NCI-H524 (cell line): ENCODE measurements at regions not wholly inside any gene's neighbourhood (a gene's known extent, or its start where the extent isn't known, plus 50 kb on each side); places are given as distances from the start of the nearest gene placed in this dataset.

ENCODE experiments used
- DNase-seq, 2 experiments: peaks; one replicate each; lab custom pipeline; 2025; lab: John Stamatoyannopoulos, UW

DNA sequence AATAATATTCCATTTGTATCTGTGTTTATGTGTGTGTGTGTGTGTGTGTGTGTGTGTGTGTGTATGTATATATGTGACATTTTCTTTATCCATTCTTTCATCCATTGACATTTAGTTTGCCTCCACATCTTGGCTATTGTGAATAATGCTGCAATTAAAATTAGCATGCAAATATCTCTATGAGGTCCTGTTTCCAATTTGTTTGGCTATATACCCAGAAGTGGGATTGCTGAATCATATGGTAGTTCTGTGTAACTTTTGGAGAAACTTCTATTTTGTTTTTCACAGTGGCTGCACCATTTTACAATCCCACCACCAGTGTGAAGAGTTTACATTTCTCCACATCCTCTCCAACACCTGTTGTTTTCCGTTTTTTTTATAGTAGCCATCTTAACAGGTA, 53.1 kb downstream of the CH25H start:
- no peak for DNase-seq

DNA sequence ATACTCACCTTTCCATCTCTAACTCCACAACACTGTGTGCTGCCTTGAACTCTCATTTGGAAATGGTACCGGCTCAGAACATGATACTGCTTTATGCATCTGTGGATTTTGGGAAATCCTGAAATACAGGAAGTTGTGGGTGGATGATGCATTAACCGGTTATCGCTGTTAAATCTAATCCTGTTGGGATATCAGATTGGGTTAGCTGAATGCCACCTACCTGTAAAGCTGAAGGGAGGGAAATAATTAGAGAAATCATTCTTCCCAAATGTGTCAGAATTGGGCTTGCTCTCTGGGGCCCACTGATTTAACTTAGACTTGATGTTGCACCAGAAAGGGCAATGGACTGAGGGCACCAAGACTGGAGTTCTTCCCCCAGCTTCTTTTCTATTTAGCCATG, 54.0 kb downstream of the CH25H start:
- no peak for DNase-seq

DNA sequence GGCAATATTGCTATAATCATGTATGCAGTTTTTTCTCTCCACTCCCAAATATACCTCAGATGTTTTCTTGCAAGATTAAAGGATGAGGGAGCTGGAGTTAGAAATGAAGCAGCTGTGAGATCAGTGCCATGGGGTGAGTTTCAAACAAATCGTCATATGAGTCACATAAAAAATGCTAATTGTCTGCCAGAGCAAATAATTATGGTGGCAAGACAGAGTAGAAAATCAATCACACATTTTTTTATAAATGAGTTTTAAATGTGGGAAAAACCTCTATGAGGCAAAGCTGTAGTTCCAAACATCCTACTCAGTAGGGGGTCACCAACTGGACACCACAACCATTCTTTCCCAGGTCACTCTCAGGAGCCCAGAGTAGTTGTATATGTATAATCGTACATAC, 55.3 kb downstream of the CH25H start:
- DNase-seq, result no peak

DNA sequence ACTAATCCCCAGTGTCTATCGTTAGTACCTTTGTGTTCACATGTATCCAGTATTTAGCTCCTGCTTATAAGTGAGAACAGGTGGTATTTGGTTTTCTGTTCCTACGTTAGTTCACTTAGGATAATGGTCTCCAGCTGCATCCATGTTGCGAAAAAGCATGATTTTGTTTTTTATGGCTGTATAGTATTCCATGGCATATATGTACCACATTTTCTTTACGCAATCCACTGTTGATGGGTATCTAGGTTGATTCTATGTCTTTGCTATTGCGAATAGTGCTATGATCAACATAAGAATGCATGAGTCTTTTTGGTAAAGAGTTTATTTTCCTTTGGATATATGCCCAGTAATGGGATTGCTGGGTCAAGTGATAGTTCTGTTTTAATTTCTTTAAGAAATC, 59.1 kb downstream of the CH25H start:
- no peak for DNase-seq

DNA sequence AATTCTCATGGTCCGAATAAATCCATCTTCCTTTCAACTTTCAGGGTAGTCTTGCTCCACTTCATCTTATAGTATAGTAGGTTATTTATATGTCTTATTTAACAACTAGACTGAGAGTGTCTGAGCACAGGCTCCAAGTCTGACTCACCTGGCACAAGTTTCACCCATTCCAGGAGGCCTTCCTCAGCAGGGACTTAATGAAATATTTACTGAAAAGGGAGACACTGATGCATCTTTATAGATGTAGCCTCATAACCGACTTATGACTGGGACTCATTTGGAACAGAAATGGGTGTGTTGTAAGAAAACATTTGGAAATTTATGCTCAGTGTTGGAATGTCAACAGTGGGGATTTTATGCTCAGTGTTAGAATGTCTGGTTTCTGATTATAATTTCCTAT, 59.9 kb downstream of the CH25H start:
- no peak for DNase-seq

DNA sequence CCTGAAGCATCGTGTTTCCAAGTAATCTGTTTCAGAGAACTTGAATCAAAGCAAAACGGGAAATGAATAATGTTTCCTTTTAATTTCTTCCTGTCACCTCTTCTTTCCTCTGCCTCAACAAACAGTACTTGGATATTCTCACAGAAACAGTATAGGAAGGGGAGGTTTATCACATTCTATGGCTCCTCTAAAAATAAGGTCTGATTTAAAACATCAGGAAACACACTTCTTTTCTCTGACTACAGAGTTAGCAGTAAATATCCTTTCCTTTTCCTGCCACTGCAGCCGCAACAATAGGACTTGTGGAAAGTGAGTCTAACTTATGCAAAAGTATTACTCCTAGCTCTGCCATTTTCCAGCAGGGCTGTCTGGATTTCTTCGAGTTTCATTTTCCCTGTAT, 62.3 kb downstream of the CH25H start:
- DNase-seq, result no peak

DNA sequence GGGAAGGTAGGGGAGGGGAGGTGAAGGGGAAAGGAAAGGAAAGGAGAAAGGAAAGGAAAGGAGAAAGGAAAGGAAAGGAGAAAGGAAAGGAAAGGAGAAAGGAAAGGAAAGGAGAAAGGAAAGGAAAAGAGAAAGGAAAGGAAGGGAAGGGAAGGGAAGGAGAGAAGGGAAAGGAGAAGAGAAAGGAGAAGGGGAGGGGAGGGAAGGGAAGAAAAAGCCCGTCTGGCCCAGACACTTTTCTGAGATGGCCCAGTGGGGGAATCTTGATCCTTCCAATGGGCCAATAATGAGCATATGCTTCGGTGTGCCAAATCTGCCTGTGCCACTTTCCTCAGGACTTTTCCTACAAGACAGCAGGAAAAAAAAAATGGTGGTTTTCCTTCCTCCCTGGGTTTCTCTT, 64.5 kb downstream of the CH25H start:
- no peak for DNase-seq

DNA sequence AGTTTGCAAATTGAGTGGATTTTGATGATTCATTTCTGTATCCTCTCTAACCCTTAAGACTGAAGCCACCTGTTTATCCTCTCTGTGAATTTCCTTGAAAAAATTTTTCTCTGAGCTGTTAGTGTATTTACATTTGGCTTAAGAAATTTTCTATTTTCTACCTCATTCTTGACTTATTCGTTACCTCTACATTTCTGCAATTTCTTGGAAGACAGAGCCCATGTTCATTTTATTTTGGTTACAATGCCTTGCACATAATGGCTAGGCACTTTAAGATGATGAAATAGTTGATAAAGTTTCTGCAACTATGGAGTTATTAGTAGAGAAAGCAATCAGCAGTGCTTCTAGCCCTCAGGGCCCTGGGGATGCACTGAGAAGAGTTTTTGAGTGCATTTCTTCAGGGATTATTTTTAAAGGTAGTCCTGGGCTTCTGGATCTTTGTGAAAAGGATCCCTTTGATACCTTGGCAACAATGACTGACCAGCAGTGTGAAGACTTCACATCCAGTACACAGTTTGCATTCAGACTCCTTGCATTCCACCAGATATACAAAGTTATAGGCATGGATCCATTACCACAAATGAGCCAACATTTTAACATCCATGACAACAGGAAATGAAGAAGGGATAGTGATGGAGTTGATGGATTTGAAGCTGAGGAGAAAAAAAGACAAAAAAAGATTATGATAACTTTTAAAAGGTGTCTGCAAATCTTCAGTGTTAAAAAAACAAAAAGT, 68.2 kb downstream of the CH25H start:
- DNase-seq, result no peak

DNA sequence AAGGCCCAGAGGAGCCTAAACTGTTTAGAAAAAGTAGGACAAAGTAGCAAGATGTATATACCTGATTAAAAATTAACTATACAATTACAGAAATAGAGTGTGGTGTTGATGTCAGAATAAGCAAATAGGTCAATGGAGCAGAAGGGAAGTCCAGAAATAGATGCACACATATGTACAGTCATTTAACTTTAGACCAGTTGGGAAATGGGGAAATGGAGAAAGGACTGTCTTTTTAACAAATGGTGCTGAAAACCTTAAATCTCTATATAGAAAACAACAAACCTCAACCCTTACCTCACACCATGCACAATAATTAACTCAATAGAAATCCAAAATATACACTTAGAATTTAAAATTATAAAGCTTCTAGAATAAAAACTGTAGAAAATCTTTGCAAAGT, 72.2 kb downstream of the CH25H start:
- no peak for DNase-seq

DNA sequence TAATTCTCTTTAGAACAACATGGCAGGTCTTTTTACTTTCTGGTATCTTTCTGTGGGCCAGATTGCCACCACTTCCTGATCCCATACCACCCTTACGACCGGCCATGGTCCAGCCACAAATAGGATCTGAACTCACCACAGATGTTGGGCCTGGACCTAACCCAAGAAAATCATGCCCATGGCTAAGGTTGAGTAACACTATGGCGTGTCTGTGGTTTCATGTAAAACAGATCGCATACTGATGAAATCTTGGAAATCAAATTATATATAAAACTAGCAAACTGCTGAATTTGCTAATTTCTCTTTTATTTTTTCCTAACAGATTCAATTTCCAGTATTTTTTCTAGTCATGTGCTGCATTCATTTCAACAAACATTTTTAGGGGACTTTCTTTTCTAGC, 77.2 kb downstream of the CH25H start:
- no peak for DNase-seq

DNA sequence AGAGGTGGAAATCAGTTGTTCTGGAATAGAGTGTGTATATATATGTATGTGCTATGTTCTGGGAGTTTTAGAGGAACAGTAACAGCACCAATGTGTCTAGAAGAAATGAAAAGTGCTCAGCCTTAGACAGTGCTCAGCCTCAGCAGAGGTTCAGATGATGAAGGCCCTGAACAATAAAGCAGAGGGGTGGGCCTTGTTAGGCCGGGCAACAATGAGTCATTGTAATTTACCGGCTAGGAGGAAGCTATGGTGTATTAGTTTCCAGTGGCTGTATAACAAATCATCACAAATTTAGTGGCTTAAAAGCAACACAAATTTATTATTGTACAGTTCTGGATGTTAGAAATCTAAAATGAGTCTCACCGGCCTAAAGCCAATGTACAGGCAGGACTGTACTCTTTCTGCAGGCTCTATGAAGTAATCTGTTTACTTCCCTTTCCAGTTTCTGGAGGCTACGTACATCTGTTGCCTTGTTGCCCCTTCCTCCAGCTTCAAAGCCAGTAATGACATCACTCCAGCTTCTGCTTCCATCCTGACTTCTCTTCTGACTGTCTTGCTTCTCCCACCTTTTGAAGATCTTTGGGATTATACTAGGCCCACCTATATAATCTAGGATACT, 84.6 kb downstream of the CH25H start:
- no peak for DNase-seq

DNA sequence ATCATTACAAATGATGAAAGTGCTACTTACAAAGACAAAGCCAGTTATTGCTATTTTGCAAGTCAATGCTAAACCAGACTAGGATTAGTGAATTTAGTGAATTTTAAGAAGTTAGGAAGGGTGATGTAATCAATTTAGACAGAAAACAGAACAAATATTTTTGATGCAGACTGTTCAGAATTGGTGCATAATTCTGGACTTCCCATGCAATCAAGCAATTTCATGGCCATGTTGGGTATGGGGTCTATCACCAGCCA, 85.4 kb downstream of the CH25H start:
- DNase-seq, result no peak

DNA sequence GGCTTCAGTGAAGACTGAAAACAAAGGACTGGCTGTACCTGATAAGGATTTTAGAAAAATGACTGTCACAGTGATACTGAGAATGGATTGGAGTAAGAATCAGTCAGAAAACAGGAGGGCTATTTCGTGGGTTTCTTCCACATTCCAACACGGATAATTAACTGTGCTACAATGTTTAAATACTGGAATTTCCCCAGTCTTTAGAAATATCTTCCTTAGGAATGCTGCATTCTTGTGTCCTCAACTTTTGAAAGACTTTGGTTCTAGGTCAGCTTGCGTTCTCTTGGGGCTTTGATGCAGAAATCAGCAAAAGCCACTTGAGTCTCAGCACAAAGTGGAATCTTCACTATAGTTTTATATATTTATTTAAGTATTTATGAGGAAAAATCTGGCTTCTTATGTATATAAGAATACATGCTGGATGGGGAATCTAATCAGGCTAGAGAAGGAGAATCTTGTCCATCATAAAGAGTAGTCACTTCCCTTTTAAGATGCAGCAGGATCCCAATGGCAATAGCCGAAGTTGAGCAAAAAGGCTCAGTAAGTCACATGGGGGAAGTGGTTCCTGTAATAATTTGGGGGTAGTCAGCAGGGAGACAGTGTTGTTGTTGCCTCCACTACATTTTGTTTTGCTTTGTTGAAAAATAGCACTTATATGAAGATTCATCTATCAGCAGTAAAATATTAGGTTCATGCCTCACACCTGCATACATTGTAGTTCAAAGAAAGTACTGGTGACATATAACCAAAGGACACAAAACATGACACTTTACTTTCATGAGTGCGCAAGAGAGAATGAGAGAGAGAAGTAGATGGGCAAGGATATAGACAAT, 86.0 kb downstream of the CH25H start:
- no peak for DNase-seq

DNA sequence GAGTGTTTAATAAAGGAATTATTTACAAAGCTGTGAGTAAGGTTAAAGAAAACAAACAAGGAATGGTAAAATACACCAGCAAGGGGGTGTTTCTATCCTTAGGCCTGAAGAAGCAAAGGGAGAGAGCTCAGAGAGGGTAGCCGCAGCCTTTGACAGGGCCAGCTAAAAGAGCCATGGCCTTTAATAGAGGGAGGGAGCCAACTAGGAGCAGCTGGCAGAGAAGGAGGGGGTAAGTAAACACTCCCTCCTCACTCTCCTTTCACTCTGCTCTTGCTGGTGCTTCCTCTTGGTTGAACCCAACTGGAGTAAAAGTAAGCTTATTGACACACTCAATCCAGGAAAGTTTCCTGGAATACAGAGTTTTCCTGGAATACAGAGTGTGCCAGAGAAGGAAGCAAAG, 87.5 kb downstream of the CH25H start:
- no peak for DNase-seq

DNA sequence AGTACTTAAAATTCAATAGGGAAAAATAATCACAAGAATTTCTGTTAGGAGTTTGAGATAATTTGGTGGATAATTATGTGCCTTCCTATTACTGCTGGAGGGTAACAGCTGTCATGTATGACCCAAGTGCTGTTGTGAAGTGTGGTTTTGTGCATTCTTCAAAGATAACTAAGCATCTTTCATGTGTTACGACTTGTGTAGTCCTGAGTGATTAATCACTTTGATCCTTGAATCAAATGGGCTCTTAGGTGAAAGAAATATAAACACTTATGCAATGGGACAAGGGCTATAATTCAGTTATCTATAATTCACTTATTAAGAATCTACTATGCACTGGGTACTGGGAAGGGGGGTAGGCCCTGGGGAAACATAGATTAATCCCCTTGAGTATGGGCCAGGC, 89.0 kb downstream of the CH25H start:
- DNase-seq, result peak in 1 of 2 experiments; percentile 21

DNA sequence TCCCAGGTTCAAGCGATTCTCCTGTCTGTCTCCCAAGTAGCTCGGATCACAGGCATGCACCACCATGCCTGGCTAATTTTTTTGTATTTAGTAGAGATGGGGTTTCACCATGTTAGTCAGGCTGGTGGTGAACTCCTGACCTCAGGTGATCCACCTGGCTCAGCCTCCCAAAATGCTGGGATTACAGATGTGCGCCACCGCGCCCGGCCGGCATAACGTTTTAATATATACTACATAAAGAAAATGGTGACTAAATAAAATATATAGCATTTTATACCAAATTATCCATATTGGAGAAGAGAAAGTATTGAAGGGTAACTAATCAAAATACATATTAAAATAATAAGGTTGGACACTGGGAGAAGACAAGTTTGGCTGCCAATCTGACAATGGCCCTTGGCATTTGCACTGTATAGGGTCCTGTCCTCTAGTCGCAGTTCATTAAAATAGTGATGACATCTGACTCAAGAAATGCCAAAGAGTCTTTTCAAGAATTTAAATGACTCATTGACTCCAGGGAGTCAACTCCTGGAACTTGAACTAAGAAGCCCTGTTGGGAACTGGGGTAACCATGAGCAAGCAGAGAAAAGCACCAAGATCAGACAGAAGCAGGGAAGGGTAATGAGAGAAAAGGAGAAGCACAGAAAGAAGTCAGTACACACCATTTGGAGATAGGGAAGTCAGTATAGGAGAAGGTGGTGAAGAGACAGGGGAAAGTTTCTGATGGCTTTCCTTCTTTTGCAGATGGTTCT, 91.1 kb downstream of the CH25H start:
- DNase-seq, result no peak

DNA sequence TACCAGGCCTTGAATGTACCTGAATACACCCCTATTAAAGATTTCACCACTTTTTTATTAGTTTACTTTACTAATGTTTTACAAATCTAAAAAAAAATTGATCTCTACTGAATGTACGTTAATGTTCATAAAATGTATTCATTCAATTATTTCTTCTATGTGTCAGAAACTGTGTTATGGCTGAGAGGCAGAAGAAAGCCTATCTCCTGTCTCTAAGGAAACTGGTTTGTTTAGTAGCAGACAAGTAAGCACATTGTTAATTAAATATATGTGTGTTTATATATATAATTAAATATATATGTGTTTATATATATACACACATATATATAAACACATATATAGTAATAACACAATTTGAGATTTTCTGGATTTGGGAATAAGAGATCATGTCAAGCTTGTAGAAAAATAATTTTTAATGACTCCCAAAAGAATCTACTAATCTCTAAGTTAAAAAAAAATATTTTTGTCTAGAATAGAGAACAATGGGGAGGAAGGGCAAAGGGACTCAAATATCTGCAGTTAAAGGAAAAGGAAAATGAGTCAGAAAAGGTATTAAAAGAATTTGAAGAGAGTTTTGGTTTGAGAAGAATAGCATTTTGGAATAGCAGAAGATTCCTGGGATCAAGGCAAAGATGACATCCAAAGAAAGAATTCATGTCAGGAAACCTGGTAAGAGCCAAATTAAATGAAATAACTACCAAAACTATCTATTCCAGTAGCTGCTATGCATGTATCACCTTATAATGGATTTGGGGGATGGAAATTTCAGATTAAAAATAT, 92.1 kb downstream of the CH25H start:
- DNase-seq, result no peak

DNA sequence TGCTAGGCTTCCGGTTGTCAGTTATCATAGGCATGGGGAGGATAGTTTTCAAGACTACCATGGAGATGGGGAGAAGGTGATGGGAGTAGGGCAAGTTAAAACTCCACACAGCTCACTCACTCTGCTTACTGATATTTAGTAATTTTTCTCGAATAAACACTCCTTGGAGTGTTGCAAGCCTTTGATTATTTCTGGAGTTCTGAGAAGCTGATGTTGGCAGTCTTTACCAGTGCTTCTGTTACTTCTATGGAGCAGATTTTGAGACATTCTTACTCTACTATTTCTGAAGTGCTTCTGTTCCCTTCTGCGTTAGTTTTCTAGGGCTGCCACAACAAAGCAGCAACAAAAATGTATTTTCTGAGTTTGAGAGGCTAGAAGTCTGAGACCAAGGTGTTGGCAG, 104.4 kb downstream of the CH25H start:
- no peak for DNase-seq

DNA sequence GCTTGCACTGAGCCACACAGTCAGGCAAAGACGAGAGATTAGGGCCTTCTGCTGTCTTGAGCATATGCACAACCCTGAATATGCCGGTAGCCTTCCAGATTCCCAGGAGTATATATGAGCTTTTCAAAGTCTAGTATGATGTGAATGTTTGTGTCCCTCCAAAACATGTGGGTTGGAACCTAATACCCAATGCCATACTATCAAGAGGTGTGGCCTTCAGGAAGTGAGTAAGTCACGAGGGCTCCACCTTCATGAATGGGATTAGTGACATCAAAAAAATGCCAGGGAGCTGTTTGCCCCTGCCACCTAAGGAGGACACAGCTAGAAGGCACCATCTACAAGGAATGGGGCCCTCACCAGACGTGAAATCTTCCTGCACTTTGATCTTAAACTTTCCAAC, 105.2 kb downstream of the CH25H start:
- no peak for DNase-seq

DNA sequence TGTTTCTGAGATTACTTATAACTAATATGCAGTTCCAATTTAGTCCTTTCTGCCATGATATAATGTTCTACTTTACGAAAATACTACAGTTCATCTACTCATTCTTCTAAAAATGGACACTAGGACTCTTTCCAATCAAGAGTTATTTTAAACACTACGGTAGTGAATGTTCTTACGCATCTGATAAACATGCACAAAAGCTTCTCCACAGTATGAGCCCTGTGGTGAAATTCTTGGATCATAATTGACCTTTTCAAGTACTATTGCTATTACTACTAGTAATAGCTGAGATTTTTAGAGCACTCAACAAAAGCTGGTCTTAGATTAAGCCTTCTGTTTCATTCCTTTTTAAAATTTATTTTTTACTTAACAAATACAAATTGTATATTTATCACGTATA, 106.4 kb downstream of the CH25H start:
- DNase-seq, result no peak

DNA sequence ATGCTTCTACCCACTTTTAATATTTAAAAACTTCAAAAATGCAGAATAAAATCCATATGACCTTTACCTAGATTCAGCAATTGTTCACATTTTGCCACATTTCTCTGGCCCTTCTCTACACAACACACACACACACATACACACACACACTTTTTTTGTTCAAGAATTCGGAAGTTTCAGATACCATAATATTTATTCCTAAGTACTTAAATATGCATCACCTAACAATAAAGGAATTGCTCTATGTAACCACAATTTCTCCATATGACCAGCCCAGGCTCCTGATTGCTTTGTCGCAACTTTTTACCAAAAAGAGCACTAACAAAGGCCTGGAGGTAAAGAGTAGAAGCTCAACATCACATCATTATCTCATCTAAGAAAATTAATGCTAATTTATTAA, 106.6 kb downstream of the FAS start:
- no peak for DNase-seq
